ENCODE measurements at regions not wholly inside any gene's neighbourhood (a gene's known extent, or its start where the extent isn't known, plus 50 kb on each side); places are given as distances from the start of the nearest gene placed in this dataset.

DNA sequence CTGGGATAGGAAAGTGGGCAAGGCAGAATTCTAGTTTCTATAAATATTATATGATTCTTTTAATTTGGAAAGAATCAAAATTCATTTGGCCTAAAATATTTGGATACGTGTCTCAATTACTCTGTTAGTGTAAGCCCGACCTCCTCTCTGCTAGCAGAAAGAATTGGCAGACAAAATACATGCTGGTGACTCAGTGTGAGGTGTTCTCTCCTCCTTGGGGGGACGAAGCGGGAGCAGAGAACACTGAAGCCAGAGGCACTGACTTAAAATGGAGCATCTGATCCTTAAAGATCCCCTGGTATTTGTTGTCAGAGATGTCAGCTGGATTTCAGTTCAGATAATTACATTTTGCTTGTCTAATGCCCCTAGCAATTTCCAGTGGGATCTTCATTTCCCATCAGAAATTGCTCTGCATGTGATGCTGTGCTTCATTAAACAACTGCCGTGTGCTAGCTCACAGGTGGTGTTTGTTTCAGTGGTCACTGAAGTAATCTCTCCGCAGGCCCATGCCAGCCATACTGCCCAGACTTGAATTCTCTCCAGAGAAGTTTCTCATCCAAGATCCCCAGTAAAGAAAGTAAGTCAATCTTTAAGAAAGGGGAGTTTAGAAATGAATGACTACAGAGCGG lies 188.7 kb upstream of the TLL1 start:
- Histone ChIP-seq H2AFZ (ENCODE audit: low read length) (no peak overlapping the region), H3K9me2 (ENCODE audit: low read depth, low read length) (no peaks in the 10 kb centered on the region), H3K27ac (ENCODE audit: low read depth, low read length, poor library complexity, severe bottlenecking) (no peak overlapping the region), H3F3A (ENCODE audit: insufficient read depth, low read length) (no peaks in the 10 kb centered on the region), H3K79me2 (ENCODE audit: insufficient read depth, low read length) (no peaks in the 10 kb centered on the region), H3K9ac (ENCODE audit: low read length) (no peak overlapping the region), H3K4me1 (ENCODE audit: insufficient read depth, low read length, severe bottlenecking) (no peaks in the 10 kb centered on the region), H3K36me3 (ENCODE audit: insufficient read depth, low read length) (no peaks in the 10 kb centered on the region), H3K9me3 (ENCODE audit: low read length) (no peaks in the 10 kb centered on the region), H3K4me2 (ENCODE audit: low read length) (no peak overlapping the region), H4K20me1 (ENCODE audit: insufficient read depth, low read length) (no peaks in the 10 kb centered on the region), H3K27me3 (ENCODE audit: insufficient read depth, low read length) (no peaks in the 10 kb centered on the region), H3K4me3 (ENCODE audit: low read depth, low read length, poor library complexity, severe bottlenecking) (no peak overlapping the region)
- TF ChIP-seq, protein P1, sequence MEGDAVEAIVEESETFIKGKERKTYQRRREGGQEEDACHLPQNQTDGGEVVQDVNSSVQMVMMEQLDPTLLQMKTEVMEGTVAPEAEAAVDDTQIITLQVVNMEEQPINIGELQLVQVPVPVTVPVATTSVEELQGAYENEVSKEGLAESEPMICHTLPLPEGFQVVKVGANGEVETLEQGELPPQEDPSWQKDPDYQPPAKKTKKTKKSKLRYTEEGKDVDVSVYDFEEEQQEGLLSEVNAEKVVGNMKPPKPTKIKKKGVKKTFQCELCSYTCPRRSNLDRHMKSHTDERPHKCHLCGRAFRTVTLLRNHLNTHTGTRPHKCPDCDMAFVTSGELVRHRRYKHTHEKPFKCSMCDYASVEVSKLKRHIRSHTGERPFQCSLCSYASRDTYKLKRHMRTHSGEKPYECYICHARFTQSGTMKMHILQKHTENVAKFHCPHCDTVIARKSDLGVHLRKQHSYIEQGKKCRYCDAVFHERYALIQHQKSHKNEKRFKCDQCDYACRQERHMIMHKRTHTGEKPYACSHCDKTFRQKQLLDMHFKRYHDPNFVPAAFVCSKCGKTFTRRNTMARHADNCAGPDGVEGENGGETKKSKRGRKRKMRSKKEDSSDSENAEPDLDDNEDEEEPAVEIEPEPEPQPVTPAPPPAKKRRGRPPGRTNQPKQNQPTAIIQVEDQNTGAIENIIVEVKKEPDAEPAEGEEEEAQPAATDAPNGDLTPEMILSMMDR (IDR thresholded peaks at IDR 0.05; ENCODE audit: low read length), result no peak
- TF ChIP-seq EZH2 (IDR thresholded peaks at IDR 0.05; ENCODE audit: borderline replicate concordance, low read length), result no peak

DNA sequence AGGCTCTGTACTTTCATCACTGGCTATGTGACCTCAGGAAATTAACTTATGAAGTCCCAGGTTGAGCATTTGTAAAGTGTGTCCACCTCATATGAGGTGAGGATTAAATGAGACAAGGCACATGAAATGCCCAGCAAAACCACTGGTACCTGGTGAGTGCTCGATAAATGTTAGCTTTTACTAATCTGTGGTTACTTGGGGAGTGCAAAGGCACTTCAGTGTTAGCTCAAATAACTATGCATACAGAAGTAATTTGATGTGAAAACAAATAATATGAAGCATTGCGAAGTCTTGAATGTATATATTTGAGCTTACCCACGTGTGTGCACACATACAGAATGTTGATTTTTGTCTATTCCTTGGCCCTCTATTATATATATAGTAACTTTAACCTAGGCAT lies 186.3 kb upstream of the TLL1 start:
- Histone ChIP-seq H3K9me2 (ENCODE audit: low read depth, low read length) (no peaks in the 10 kb centered on the region), H3K4me1 (ENCODE audit: insufficient read depth, low read length, severe bottlenecking) (no peaks in the 10 kb centered on the region), H3K27ac (ENCODE audit: low read depth, low read length, poor library complexity, severe bottlenecking) (no peak overlapping the region), H3K27me3 (ENCODE audit: insufficient read depth, low read length) (no peaks in the 10 kb centered on the region), H3F3A (ENCODE audit: insufficient read depth, low read length) (no peaks in the 10 kb centered on the region), H2AFZ (ENCODE audit: low read length) (no peak overlapping the region), H3K4me3 (ENCODE audit: low read depth, low read length, poor library complexity, severe bottlenecking) (no peak overlapping the region), H3K4me2 (ENCODE audit: low read length) (no peak overlapping the region), H4K20me1 (ENCODE audit: insufficient read depth, low read length) (no peaks in the 10 kb centered on the region), H3K9me3 (ENCODE audit: low read length) (no peaks in the 10 kb centered on the region), H3K9ac (ENCODE audit: low read length) (no peak overlapping the region), H3K79me2 (ENCODE audit: insufficient read depth, low read length) (no peaks in the 10 kb centered on the region), H3K36me3 (ENCODE audit: insufficient read depth, low read length) (no peaks in the 10 kb centered on the region)
- TF ChIP-seq, protein P1 (IDR thresholded peaks at IDR 0.05; ENCODE audit: low read length), result no peak
- no peak for TF ChIP-seq EZH2 (IDR thresholded peaks at IDR 0.05; ENCODE audit: borderline replicate concordance, low read length)

DNA sequence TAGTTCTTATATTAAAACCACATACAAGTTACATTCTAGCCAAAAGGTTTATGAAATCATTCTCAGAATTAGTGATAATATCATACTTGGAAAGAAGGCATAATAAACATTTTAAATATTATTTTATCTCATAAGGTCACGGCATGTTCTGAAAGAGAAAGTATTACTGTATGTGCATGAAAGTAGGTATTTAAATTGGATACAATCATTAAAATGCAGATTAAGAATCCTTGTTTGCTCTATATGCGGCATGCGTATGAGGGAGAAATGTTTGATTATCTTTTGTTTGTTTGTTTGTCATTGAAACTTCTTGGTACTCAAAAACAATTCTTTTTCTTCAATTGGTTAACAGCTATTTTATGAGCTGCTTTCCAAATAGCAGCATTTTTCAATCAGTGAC lies 183.9 kb upstream of the TLL1 start:
- Histone ChIP-seq H4K20me1 (ENCODE audit: insufficient read depth, low read length) (no peaks in the 10 kb centered on the region), H3K27ac (ENCODE audit: low read depth, low read length, poor library complexity, severe bottlenecking) (no peak overlapping the region), H2AFZ (ENCODE audit: low read length) (no peak overlapping the region), H3K9me2 (ENCODE audit: low read depth, low read length) (no peaks in the 10 kb centered on the region), H3K9ac (ENCODE audit: low read length) (no peak overlapping the region), H3K4me2 (ENCODE audit: low read length) (no peak overlapping the region), H3K9me3 (ENCODE audit: low read length) (no peaks in the 10 kb centered on the region), H3K36me3 (ENCODE audit: insufficient read depth, low read length) (no peaks in the 10 kb centered on the region), H3F3A (ENCODE audit: insufficient read depth, low read length) (no peaks in the 10 kb centered on the region), H3K4me1 (ENCODE audit: insufficient read depth, low read length, severe bottlenecking) (no peaks in the 10 kb centered on the region), H3K79me2 (ENCODE audit: insufficient read depth, low read length) (no peaks in the 10 kb centered on the region), H3K4me3 (ENCODE audit: low read depth, low read length, poor library complexity, severe bottlenecking) (no peak overlapping the region), H3K27me3 (ENCODE audit: insufficient read depth, low read length) (no peaks in the 10 kb centered on the region)
- no peak for TF ChIP-seq EZH2 (IDR thresholded peaks at IDR 0.05; ENCODE audit: borderline replicate concordance, low read length)
- TF ChIP-seq, protein P1 (IDR thresholded peaks at IDR 0.05; ENCODE audit: low read length), result no peak
